ENCODE measurements at regions not wholly inside any gene's neighbourhood (a gene's known extent, or its start where the extent isn't known, plus 50 kb on each side); places are given as distances from the start of the nearest gene placed in this dataset.

DNA sequence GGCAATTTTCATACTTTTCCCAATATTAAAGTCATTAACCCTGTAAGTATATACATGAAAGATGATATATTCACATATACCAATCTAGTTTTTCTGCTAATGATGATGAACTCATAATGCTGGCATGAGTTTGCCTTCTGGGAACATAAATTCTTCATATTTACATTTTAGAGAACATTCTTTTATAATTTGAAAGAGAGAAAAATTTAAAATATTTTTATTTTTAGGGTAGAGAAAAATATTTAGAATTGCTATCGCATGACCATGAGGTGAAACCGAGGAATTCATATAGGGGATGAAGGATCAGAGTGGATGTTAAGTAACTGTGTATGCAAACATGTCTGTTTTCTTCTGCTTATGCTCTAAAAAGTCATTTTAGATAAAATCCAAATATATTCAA is 825.3 kb upstream of the FLRT2 start:
- ChIA-PET CTCF (ENCODE audit: unreplicated experiment) (no interaction called here), POLR2A (no interaction called here)
- Histone ChIP-seq H3K4me3 (ENCODE audit: low read depth, low read length, poor library complexity, severe bottlenecking) (no peak overlapping the region), H3K27ac (ENCODE audit: low read depth, low read length, poor library complexity, severe bottlenecking) (no peak overlapping the region), H2AFZ (ENCODE audit: low read length) (no peak overlapping the region), H3K36me3 (ENCODE audit: insufficient read depth, low read length) (no peaks in the 10 kb centered on the region), H3K79me2 (ENCODE audit: insufficient read depth, low read depth, low read length) (no peaks in the 10 kb centered on the region), H4K20me1 (ENCODE audit: insufficient read depth, low read length) (no peaks in the 10 kb centered on the region), H3K9me2 (ENCODE audit: insufficient read depth, low read length) (no peaks in the 10 kb centered on the region), H3K9me3 (ENCODE audit: low read length) (no peaks in the 10 kb centered on the region), H3K4me1 (ENCODE audit: insufficient read depth, low read length, poor library complexity, severe bottlenecking) (no peaks in the 10 kb centered on the region), H3K4me2 (ENCODE audit: low read length) (no peak overlapping the region)
- intact Hi-C loops (cut with micrococcal nuclease; ENCODE audit: unreplicated experiment) = no loop called here
- no peak for TF ChIP-seq CTCF (conservative IDR thresholded peaks at IDR 0.05; ENCODE audit: low read length)
- no peak for TF ChIP-seq EZH2phosphoT487 (IDR thresholded peaks at IDR 0.05; ENCODE audit: borderline replicate concordance, low read depth, low read length)
- no TSS peak for BruUV-seq (replicated peaks)
- DNase-seq (ENCODE audit: low spot score) = no peak

- ChIA-PET CTCF (ENCODE audit: unreplicated experiment) (no interaction called here), POLR2A (no interaction called here)
- BruUV-seq (replicated peaks) = no TSS peak
- no peaks in the 10 kb centered on the region for H3K36me3 ChIP-seq (ENCODE audit: insufficient read depth, low read length)
- no peaks in the 10 kb centered on the region for H3K79me2 ChIP-seq (ENCODE audit: insufficient read depth, low read depth, low read length)
- TF ChIP-seq CTCF (conservative IDR thresholded peaks at IDR 0.05; ENCODE audit: low read length) = no peak
- no peak for TF ChIP-seq EZH2phosphoT487 (IDR thresholded peaks at IDR 0.05; ENCODE audit: borderline replicate concordance, low read depth, low read length)
- no peak overlapping the region for H3K27ac ChIP-seq (ENCODE audit: low read depth, low read length, poor library complexity, severe bottlenecking)
- H3K4me3 ChIP-seq (ENCODE audit: low read depth, low read length, poor library complexity, severe bottlenecking) = no peak overlapping the region
- DNase-seq (ENCODE audit: low spot score) = no peak
- no peak overlapping the region for H3K4me2 ChIP-seq (ENCODE audit: low read length)
- H2AFZ ChIP-seq (ENCODE audit: low read length) = no peak overlapping the region
- H4K20me1 ChIP-seq (ENCODE audit: insufficient read depth, low read length) = no peaks in the 10 kb centered on the region
- H3K9me3 ChIP-seq (ENCODE audit: low read length) = no peaks in the 10 kb centered on the region
- H3K9me2 ChIP-seq (ENCODE audit: insufficient read depth, low read length) = no peaks in the 10 kb centered on the region
- no peaks in the 10 kb centered on the region for H3K4me1 ChIP-seq (ENCODE audit: insufficient read depth, low read length, poor library complexity, severe bottlenecking)
- intact Hi-C loops (cut with micrococcal nuclease; ENCODE audit: unreplicated experiment) = no loop called here
Observed at GRCh38 chr14:84707830-84708229, 822.1 kb upstream of the FLRT2 start.

DNA sequence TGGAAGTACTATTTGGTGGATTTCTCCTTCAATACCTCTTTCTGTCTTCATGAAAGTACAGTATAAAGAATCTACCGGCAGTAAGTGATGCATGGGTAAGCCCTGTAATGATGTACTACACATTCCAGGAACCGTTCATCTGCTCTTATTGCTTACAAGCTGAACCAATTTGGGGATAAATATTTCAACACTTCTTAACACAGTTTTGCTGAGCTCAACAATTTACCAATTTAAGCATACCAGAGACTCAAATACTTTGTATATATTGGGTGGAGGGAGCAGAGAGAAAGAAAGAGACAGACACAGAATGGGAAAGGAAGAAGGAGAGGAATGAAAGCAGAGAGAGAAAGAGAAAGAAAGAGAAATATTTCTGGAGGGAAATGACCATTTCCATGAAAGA is 821.1 kb upstream of the FLRT2 start:
- no peak overlapping the region for H3K4me2 ChIP-seq (ENCODE audit: low read length)
- CTCF ChIA-PET (ENCODE audit: unreplicated experiment) = no interaction called here
- POLR2A ChIA-PET = no interaction called here
- H3K4me1 ChIP-seq (ENCODE audit: insufficient read depth, low read length, poor library complexity, severe bottlenecking) = no peaks in the 10 kb centered on the region
- no peak for TF ChIP-seq CTCF (conservative IDR thresholded peaks at IDR 0.05; ENCODE audit: low read length)
- no peak for TF ChIP-seq EZH2phosphoT487 (IDR thresholded peaks at IDR 0.05; ENCODE audit: borderline replicate concordance, low read depth, low read length)
- H4K20me1 ChIP-seq (ENCODE audit: insufficient read depth, low read length) = no peaks in the 10 kb centered on the region
- no peaks in the 10 kb centered on the region for H3K36me3 ChIP-seq (ENCODE audit: insufficient read depth, low read length)
- no peak for DNase-seq (ENCODE audit: low spot score)
- BruUV-seq (replicated peaks) = no TSS peak
- H3K9me3 ChIP-seq (ENCODE audit: low read length) = no peaks in the 10 kb centered on the region
- no peaks in the 10 kb centered on the region for H3K9me2 ChIP-seq (ENCODE audit: insufficient read depth, low read length)
- H2AFZ ChIP-seq (ENCODE audit: low read length) = no peak overlapping the region
- no peak overlapping the region for H3K4me3 ChIP-seq (ENCODE audit: low read depth, low read length, poor library complexity, severe bottlenecking)
- intact Hi-C loops (cut with micrococcal nuclease; ENCODE audit: unreplicated experiment) = no loop called here
- H3K27ac ChIP-seq (ENCODE audit: low read depth, low read length, poor library complexity, severe bottlenecking) = no peak overlapping the region
- no peaks in the 10 kb centered on the region for H3K79me2 ChIP-seq (ENCODE audit: insufficient read depth, low read depth, low read length)

Measured in OCI-LY7 (cell line).